ENCODE measurements at regions not wholly inside any gene's neighbourhood (a gene's known extent, or its start where the extent isn't known, plus 50 kb on each side); places are given as distances from the start of the nearest gene placed in this dataset.

GRCh38 chr14:51323492-51323891 is 83.4 kb downstream of the TMX1 start:
- ChIA-PET CTCF (no interaction called here), POLR2A (no interaction called here)
- Histone ChIP-seq H3K9me1 (replicated peaks; ENCODE audit: control insufficient read depth, extremely low read depth, insufficient read depth, low read length) (no peaks in the 10 kb centered on the region), H3K4me1 (ENCODE audit: control insufficient read depth, extremely low read depth, insufficient read depth, low read length) (peaks cover 2% of the 10 kb centered on the region), H3K9ac (replicated peaks; ENCODE audit: extremely low read depth, insufficient read depth, low read length) (no peak overlapping the region), H3K79me2 (ENCODE audit: control insufficient read depth, insufficient read depth, low read length) (no peaks in the 10 kb centered on the region), H3K36me3 (ENCODE audit: control insufficient read depth in 2 of 2, extremely low read depth in 1 of 2, insufficient read depth in 2 of 2, low read length in 2 of 2) (no peaks in the 10 kb centered on the region), H2AFZ (ENCODE audit: low read depth, low read length) (no peak overlapping the region), H3K27me3 (ENCODE audit: control insufficient read depth in 2 of 2, insufficient read depth in 2 of 2, low read length in 2 of 2) (no peaks in the 10 kb centered on the region), H3K27ac (ENCODE audit: insufficient read depth, low read depth, low read length) (no peak overlapping the region), H3K9me3 (replicated peaks; ENCODE audit: control insufficient read depth, insufficient read depth, low read length) (no peaks in the 10 kb centered on the region), H3K4me2 (ENCODE audit: insufficient read depth, low read length) (no peak overlapping the region), H4K20me1 (replicated peaks; ENCODE audit: control insufficient read depth, extremely low read depth, insufficient read depth, low read length) (no peaks in the 10 kb centered on the region), H3K4me3 (replicated peaks in 1 of 3; ENCODE audit: insufficient read depth in 1 of 3, low read depth in 1 of 3, low read length in 3 of 3) (no peak overlapping the region)
- no peak for FAIRE-seq
- TF ChIP-seq CTCF (IDR thresholded peaks at IDR 0.05; ENCODE audit: extremely low read depth in 1 of 2, insufficient read depth in 1 of 2, low read depth in 1 of 2, low read length in 2 of 2) (no peak), FOS (IDR thresholded peaks at IDR 0.05; ENCODE audit: borderline replicate concordance, insufficient read depth, low read length) (no peak), EZH2 (IDR thresholded peaks at IDR 0.05; ENCODE audit: borderline replicate concordance, low read depth, low read length, severe bottlenecking) (no peak), MYC (IDR thresholded peaks at IDR 0.05; ENCODE audit: low read depth, low read length) (no peak), POLR2A (IDR thresholded peaks at IDR 0.05; ENCODE audit: low read depth, low read length) (no peak), GATA2 (IDR thresholded peaks at IDR 0.05; ENCODE audit: insufficient read depth, insufficient read length, low read depth, low read length) (no peak), JUN (IDR thresholded peaks at IDR 0.05; ENCODE audit: borderline replicate concordance, insufficient read depth, insufficient read length, low read depth) (no peak), POLR2AphosphoS5 (IDR thresholded peaks at IDR 0.05; ENCODE audit: insufficient read depth, low read depth, low read length) (no peak), MAX (IDR thresholded peaks at IDR 0.05; ENCODE audit: insufficient read depth, insufficient read length) (no peak)
- DNase-seq (ENCODE audit: low read depth, low spot score), result no peak
- no TSS peak for BruUV-seq (replicated peaks)
- intact Hi-C loops (cut with micrococcal nuclease) (no loop called here), dilution Hi-C loops (cut with MboI; ENCODE audit: extremely low pct_ligation_motif_present, low sequenced_read_pairs) (no loop called here)

Measured in endothelial cell of umbilical vein (primary cell).